ENCODE measurements at regions not wholly inside any gene's neighbourhood (a gene's known extent, or its start where the extent isn't known, plus 50 kb on each side); places are given as distances from the start of the nearest gene placed in this dataset.

- DNase-seq (ENCODE audit: low read depth), result no peak
- no peak for TF ChIP-seq CTCF (IDR thresholded peaks at IDR 0.05; ENCODE audit: low read depth, low read length, missing control alignments)
- in situ Hi-C loops (cut with HindIII; ENCODE audit: low sequenced_read_pairs), result no loop called here
- H3K4me3 ChIP-seq (ENCODE audit: low read depth, low read length), result no peak overlapping the region
These were observed 100.9 kb upstream of the GSE1 start for GRCh38 chr16:85511938-85512807.

GRCh38 chr16:85512808-85513115, 100.4 kb upstream of the GSE1 start:
- DNase-seq (ENCODE audit: low read depth), result no peak
- H3K4me3 ChIP-seq (ENCODE audit: low read depth, low read length), result no peak overlapping the region
- TF ChIP-seq CTCF (IDR thresholded peaks at IDR 0.05; ENCODE audit: low read depth, low read length, missing control alignments), result no peak
- in situ Hi-C loops (cut with HindIII; ENCODE audit: low sequenced_read_pairs), result no loop called here

- no peak for DNase-seq (ENCODE audit: low read depth)
- no peak overlapping the region for H3K4me3 ChIP-seq (ENCODE audit: low read depth, low read length)
- in situ Hi-C loops (cut with HindIII; ENCODE audit: low sequenced_read_pairs), result no loop called here
- no peak for TF ChIP-seq CTCF (IDR thresholded peaks at IDR 0.05; ENCODE audit: low read depth, low read length, missing control alignments)
These were observed 99.9 kb upstream of the GSE1 start for GRCh38 chr16:85513180-85513579.

GRCh38 chr16:85513649-85514048, 99.5 kb upstream of the GSE1 start:
- no peak for DNase-seq (ENCODE audit: low read depth)
- H3K4me3 ChIP-seq (ENCODE audit: low read depth, low read length), result no peak overlapping the region
- no peak for TF ChIP-seq CTCF (IDR thresholded peaks at IDR 0.05; ENCODE audit: low read depth, low read length, missing control alignments)
- in situ Hi-C loops (cut with HindIII; ENCODE audit: low sequenced_read_pairs), result no loop called here

- H3K4me3 ChIP-seq (ENCODE audit: low read depth, low read length), result no peak overlapping the region
- no peak for DNase-seq (ENCODE audit: low read depth)
- TF ChIP-seq CTCF (IDR thresholded peaks at IDR 0.05; ENCODE audit: low read depth, low read length, missing control alignments), result no peak
- in situ Hi-C loops (cut with HindIII; ENCODE audit: low sequenced_read_pairs), result no loop called here
These were observed 98.9 kb upstream of the GSE1 start for GRCh38 chr16:85514295-85514597.

- peak; percentile 73 for DNase-seq (ENCODE audit: low read depth)
- in situ Hi-C loops (cut with HindIII; ENCODE audit: low sequenced_read_pairs), result no loop called here
- TF ChIP-seq CTCF (IDR thresholded peaks at IDR 0.05; ENCODE audit: low read depth, low read length, missing control alignments), result no peak
- no peak overlapping the region for H3K4me3 ChIP-seq (ENCODE audit: low read depth, low read length)
These were observed 98.4 kb upstream of the GSE1 start for GRCh38 chr16:85514598-85515318.
